ENCODE measurements at regions not wholly inside any gene's neighbourhood (a gene's known extent, or its start where the extent isn't known, plus 50 kb on each side); places are given as distances from the start of the nearest gene placed in this dataset.

DNA sequence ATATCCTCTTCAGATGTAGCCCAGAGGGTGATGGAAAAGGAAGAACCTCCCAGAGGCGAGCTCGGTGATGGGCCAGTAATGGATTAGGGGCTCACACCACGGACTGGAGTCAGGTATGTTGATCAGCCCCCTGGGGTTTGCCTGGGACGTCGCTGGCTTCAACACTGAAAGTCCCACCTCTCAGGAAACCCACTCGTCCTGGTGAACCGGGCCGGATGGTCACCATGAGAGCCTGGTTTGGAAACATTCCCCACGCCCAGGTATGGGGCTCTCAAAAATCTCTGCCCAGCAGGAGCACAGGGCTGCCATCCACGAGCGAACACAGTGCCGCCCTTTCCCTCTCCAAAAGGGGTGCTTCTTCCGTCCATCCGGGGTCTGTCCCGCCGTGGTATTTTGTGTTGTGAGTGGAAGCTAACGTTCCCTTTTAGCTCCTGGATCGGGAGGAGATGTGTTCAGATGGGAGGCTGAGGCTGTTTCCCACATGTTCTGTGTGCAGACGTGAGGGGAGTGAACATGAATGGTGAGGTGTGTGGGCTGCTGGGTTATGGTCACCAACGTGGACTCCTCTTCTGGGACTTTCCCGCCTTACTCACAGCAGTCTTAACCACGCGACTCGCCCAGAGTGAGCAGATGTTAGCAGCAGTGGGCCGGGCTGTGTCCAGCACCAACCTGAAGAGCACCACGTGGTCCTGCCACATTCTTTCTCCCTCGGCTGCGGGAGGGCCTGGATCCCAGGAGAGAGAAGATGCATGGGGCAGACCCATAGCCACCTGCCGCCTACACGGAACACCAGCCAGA is 139.2 kb downstream of the KIF26A start:
- in situ Hi-C loops (cut with MboI; ENCODE audit: low pct_ligation_motif_present in 1 of 4, low pct_unique_long_range_greater_than_20kb in 1 of 4, low sequenced_read_pairs in 3 of 4) = no loop called here
- intact Hi-C loops (cut with DNase I; ENCODE audit: low total_unique reads) = no loop called here
- no peak overlapping the region for H3K4me3 ChIP-seq
- no peaks in the 10 kb centered on the region for H3K36me3 ChIP-seq
- no peaks in the 10 kb centered on the region for H3K9me3 ChIP-seq
- H3K4me1 ChIP-seq = peaks cover 6 to 29% (median 28%) of the 10 kb centered on the region in 4 donors
- no peaks in the 10 kb centered on the region for H3K27me3 ChIP-seq
- peak; percentile 4 for DNase-seq
- TF ChIP-seq POLR2AphosphoS5 (IDR thresholded peaks at IDR 0.05) (no peak), EP300 (IDR thresholded peaks at IDR 0.05; ENCODE audit: low read depth) (no peak), POLR2A (IDR thresholded peaks at IDR 0.05) (no peak)
- TF ChIP-seq, protein P1, sequence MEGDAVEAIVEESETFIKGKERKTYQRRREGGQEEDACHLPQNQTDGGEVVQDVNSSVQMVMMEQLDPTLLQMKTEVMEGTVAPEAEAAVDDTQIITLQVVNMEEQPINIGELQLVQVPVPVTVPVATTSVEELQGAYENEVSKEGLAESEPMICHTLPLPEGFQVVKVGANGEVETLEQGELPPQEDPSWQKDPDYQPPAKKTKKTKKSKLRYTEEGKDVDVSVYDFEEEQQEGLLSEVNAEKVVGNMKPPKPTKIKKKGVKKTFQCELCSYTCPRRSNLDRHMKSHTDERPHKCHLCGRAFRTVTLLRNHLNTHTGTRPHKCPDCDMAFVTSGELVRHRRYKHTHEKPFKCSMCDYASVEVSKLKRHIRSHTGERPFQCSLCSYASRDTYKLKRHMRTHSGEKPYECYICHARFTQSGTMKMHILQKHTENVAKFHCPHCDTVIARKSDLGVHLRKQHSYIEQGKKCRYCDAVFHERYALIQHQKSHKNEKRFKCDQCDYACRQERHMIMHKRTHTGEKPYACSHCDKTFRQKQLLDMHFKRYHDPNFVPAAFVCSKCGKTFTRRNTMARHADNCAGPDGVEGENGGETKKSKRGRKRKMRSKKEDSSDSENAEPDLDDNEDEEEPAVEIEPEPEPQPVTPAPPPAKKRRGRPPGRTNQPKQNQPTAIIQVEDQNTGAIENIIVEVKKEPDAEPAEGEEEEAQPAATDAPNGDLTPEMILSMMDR (IDR thresholded peaks at IDR 0.05) = no peak
- WGBS, 2 donors (ENCODE audit: low coverage in 1 of 2) = 87% methylated on average over 3 to 30 of the region's 30 CpGs
- no peak overlapping the region for H3K27ac ChIP-seq

DNA sequence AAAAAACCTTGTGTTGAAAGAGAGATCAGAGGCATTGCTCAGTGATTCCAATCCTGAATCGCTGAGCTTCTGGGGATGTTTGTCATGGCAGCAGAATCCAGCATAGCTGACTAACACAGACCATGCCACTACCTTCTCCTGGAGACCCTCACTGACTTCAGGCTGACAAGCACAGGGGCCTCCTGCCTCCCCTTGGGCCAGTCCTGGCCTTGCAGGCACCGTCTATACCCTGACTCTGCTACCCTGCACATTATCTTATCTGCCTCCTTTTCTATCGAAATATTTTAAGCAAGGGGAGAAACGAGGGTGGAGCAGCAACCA is 139.8 kb downstream of the KIF26A start:
- in situ Hi-C loops (cut with MboI; ENCODE audit: low pct_ligation_motif_present in 1 of 4, low pct_unique_long_range_greater_than_20kb in 1 of 4, low sequenced_read_pairs in 3 of 4) (no loop called here), intact Hi-C loops (cut with DNase I; ENCODE audit: low total_unique reads) (no loop called here)
- H3K27me3 ChIP-seq = no peaks in the 10 kb centered on the region
- no peak overlapping the region for H3K27ac ChIP-seq
- 80 to 91% methylated on average over 1 to 4 of the region's 4 CpGs for whole genome bisulfite sequencing, 2 donors (ENCODE audit: low coverage in 1 of 2)
- no peaks in the 10 kb centered on the region for H3K9me3 ChIP-seq
- peaks cover 12 to 35% (median 34%) of the 10 kb centered on the region in 4 donors for H3K4me1 ChIP-seq
- TF ChIP-seq POLR2A (IDR thresholded peaks at IDR 0.05) = no peak
- no peak for TF ChIP-seq POLR2AphosphoS5 (IDR thresholded peaks at IDR 0.05)
- TF ChIP-seq EP300 (IDR thresholded peaks at IDR 0.05; ENCODE audit: low read depth) = no peak
- TF ChIP-seq, protein P1 (IDR thresholded peaks at IDR 0.05) = no peak
- no peak overlapping the region for H3K4me3 ChIP-seq
- no peak for DNase-seq
- no peaks in the 10 kb centered on the region for H3K36me3 ChIP-seq

DNA sequence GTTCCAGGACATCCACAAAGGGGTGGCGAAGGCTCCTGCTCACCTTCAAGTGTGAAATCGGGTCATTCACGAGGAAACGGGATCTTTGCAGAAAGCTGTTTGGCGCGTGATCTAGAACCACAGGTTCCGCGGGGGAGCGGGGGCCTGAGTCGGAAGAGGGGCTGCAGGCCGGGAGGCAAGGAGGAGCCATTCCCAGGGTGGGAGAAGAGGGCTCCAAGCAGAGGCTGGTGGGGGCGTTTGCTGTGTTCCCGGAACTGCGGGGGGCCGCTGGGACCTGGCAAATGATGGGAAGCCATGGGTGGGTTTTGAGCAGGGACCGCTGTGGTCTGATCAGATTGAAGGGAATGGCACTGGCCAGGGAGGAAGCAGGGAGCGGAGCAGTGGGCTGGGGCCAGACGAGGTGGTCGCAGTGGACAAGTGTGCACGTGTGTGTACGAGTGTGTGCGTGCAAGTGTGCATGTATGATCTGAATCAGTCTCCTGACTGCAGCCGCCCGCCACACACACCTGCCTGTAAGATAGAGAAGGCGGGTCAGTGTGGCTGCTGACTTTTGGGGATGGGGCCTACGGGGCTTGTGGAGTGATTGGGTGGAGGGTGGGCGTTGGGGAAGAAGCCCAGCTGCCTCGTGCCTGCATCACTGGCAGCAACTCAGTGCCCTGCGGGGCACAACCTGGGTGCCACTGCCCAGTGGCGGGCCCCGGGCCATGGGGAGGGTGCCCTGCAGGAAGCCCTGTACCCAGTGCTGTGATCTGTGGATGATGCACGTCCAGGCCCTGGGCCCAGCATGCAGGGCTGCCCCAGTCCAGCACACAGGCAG is 141.9 kb downstream of the KIF26A start:
- in situ Hi-C loops (cut with MboI; ENCODE audit: low pct_ligation_motif_present in 1 of 4, low pct_unique_long_range_greater_than_20kb in 1 of 4, low sequenced_read_pairs in 3 of 4) = no loop called here
- H3K27me3 ChIP-seq = no peaks in the 10 kb centered on the region
- no peak overlapping the region for H3K4me3 ChIP-seq
- WGBS, 2 donors (ENCODE audit: low coverage in 1 of 2) = 92% methylated on average over 31 of the region's 32 CpGs; no CpG with 5 or more reads in 1 of the 2 donors
- no peaks in the 10 kb centered on the region for H3K36me3 ChIP-seq
- intact Hi-C loops (cut with DNase I; ENCODE audit: low total_unique reads) = no loop called here
- no peaks in the 10 kb centered on the region for H3K9me3 ChIP-seq
- H3K4me1 ChIP-seq = peaks cover 25 to 49% (median 42%) of the 10 kb centered on the region in 4 donors
- no peak for TF ChIP-seq EP300 (IDR thresholded peaks at IDR 0.05; ENCODE audit: low read depth)
- no peak for TF ChIP-seq POLR2A (IDR thresholded peaks at IDR 0.05)
- no peak overlapping the region for H3K27ac ChIP-seq
- DNase-seq = no peak

DNA sequence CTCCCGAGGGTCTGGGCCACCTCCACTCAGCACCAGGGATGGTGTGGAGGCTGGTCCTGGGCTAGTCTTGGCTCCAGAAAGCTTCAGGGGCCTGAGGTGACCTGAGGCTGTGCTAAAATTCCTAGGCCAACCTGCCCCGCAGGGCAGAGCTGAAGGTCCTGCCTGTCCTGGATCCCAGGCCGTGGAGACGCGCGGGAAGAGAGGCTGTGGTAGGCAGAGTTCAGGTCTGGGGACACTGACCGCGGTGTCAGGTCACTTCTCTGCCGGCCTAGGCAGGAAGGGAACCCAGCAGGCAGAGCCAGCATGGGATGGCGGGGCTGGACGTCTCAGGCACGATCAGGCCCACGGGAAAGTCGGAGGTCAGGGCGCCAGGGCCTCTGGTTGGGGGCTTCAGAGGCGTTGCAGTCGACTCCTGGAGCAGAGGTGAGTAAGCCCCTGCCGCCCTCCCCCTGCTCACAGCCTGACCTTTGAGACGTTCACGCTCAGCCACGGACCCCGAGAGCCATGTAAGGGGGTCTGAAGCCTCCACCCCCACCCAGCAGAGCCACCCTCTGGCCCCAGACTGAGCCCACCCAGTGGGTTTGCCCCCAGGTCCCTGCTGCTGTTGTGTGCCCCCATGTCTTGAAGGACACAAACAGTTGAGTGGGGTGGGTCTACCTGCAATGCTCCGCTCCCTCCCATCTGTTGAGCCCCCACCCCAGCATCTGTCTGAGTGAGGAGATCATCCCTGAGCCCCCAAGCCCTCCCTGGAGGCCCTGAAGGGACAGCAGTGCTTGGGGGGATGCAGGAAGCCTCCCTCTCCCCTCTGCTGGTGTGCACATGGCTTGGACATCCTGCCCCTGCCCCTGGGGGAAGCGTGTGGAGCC is 142.7 kb downstream of the KIF26A start:
- intact Hi-C loops (cut with DNase I; ENCODE audit: low total_unique reads) (no loop called here), in situ Hi-C loops (cut with MboI; ENCODE audit: low pct_ligation_motif_present in 1 of 4, low pct_unique_long_range_greater_than_20kb in 1 of 4, low sequenced_read_pairs in 3 of 4) (no loop called here)
- peaks cover 25 to 40% (median 34%) of the 10 kb centered on the region in 4 donors for H3K4me1 ChIP-seq
- TF ChIP-seq POLR2A (IDR thresholded peaks at IDR 0.05) (no peak), EP300 (IDR thresholded peaks at IDR 0.05; ENCODE audit: low read depth) (no peak), POLR2AphosphoS5 (IDR thresholded peaks at IDR 0.05) (no peak)
- TF ChIP-seq, protein P1 (IDR thresholded peaks at IDR 0.05) = no peak
- WGBS, 2 donors (ENCODE audit: low coverage in 1 of 2) = 85% methylated on average over 19 of the region's 24 CpGs; no CpG with 5 or more reads in 1 of the 2 donors
- no peaks in the 10 kb centered on the region for H3K36me3 ChIP-seq
- H3K9me3 ChIP-seq = no peaks in the 10 kb centered on the region
- no peak for DNase-seq
- H3K27me3 ChIP-seq = no peaks in the 10 kb centered on the region
- peak overlapping the region in 3 of 4 donors; percentile 88 to 92 (median 88) for H3K27ac ChIP-seq
- no peak overlapping the region for H3K4me3 ChIP-seq
